ENCODE measurements at regions not wholly inside any gene's neighbourhood (a gene's known extent, or its start where the extent isn't known, plus 50 kb on each side); places are given as distances from the start of the nearest gene placed in this dataset.

DNA sequence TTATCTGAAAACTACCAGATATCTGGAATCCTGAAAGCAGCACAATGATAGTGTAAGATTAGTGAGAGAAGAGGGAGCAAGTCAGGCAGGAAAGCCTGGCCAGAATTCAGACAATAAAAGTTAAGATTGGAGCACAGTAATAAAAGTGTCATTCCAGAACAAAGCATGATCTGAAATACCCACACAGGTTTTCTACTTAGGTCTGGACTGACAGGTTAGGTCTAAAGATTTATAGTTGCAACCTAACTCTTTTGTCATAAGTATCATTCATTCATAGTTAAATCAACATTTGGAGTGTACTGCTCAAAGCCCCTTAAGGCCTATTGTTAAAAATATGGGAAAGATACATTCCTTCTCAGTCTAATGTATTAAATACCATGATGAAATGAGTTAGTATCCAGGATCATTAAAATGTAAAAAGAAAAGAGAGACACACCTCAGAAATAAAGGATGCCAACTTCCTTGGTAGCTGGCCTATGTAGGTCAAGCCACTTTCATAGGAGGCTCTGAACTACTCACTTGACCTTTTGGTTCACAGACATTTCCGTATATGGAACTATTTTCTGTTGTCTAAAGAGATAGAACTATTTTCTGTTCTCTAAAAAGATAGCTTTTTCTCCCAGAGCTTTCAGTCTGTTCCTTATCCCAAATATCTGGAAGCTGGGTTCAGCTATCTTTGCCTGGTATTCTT is 105.2 kb downstream of the FAS start:
- H3K27ac ChIP-seq (ENCODE audit: low read length), result no peak overlapping the region
- no peaks in the 10 kb centered on the region for H4K20me1 ChIP-seq (ENCODE audit: low read length)
- BruUV-seq (replicated peaks), result no TSS peak
- ATAC-seq, result no peak
- ChIA-PET POLR2A (ENCODE audit: unreplicated experiment) (no interaction called here), CTCF (no interaction called here)
- no peak overlapping the region for H2AFZ ChIP-seq (ENCODE audit: low read length)
- intact Hi-C loops (cut with micrococcal nuclease), result no loop called here
- H3K4me2 ChIP-seq (ENCODE audit: low read length), result no peak overlapping the region
- no peaks in the 10 kb centered on the region for H3F3A ChIP-seq (ENCODE audit: low read length, unreplicated experiment)
- peak; percentile 19 for DNase-seq
- no peaks in the 10 kb centered on the region for H3K9me3 ChIP-seq (ENCODE audit: low read length)
- no peaks in the 10 kb centered on the region for H3K27me3 ChIP-seq (ENCODE audit: low read length)
- no peaks in the 10 kb centered on the region for H3K9me2 ChIP-seq (replicated peaks; ENCODE audit: low read length)
- H3K36me3 ChIP-seq (ENCODE audit: low read depth, low read length), result no peaks in the 10 kb centered on the region
- H3K4me1 ChIP-seq (ENCODE audit: insufficient read depth, low read length), result no peaks in the 10 kb centered on the region
- no peaks in the 10 kb centered on the region for H3K79me2 ChIP-seq (ENCODE audit: low read length)
- H3K4me3 ChIP-seq (ENCODE audit: low read length), result no peak overlapping the region
- H3K9ac ChIP-seq (ENCODE audit: low read length), result no peak overlapping the region
- TF ChIP-seq EZH2phosphoT487 (IDR thresholded peaks at IDR 0.05; ENCODE audit: borderline replicate concordance, low read length) (no peak), EZH2 (IDR thresholded peaks at IDR 0.05; ENCODE audit: low read length, unreplicated experiment) (no peak)
- TF ChIP-seq, protein P1, sequence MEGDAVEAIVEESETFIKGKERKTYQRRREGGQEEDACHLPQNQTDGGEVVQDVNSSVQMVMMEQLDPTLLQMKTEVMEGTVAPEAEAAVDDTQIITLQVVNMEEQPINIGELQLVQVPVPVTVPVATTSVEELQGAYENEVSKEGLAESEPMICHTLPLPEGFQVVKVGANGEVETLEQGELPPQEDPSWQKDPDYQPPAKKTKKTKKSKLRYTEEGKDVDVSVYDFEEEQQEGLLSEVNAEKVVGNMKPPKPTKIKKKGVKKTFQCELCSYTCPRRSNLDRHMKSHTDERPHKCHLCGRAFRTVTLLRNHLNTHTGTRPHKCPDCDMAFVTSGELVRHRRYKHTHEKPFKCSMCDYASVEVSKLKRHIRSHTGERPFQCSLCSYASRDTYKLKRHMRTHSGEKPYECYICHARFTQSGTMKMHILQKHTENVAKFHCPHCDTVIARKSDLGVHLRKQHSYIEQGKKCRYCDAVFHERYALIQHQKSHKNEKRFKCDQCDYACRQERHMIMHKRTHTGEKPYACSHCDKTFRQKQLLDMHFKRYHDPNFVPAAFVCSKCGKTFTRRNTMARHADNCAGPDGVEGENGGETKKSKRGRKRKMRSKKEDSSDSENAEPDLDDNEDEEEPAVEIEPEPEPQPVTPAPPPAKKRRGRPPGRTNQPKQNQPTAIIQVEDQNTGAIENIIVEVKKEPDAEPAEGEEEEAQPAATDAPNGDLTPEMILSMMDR (conservative IDR thresholded peaks at IDR 0.05; ENCODE audit: low read depth, low read length), result no peak

DNA sequence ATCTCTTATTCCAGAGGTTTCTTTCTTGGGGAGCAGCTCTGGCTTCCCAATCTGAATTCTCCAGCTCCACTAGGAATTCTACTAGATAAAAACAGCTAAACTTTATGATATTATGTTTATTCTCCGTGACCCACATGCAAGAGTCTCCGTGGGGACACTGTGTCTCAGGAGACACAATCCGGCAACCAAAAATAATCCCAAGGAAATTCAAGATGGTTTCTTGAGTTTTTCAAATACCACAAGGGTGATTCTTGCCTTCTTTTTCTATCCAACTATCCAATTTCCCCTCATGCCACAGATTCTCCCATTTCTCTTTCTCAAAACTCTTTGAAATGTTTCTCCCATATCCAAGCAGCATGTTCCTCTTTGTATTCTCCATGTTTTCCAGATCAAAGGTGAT is 103.1 kb downstream of the FAS start:
- no peaks in the 10 kb centered on the region for H3K27me3 ChIP-seq (ENCODE audit: low read length)
- no peaks in the 10 kb centered on the region for H4K20me1 ChIP-seq (ENCODE audit: low read length)
- H3K9me3 ChIP-seq (ENCODE audit: low read length), result no peaks in the 10 kb centered on the region
- BruUV-seq (replicated peaks), result no TSS peak
- H3K79me2 ChIP-seq (ENCODE audit: low read length), result no peaks in the 10 kb centered on the region
- no peak overlapping the region for H3K9ac ChIP-seq (ENCODE audit: low read length)
- H2AFZ ChIP-seq (ENCODE audit: low read length), result no peak overlapping the region
- H3K4me1 ChIP-seq (ENCODE audit: insufficient read depth, low read length), result no peaks in the 10 kb centered on the region
- no peak overlapping the region for H3K27ac ChIP-seq (ENCODE audit: low read length)
- intact Hi-C loops (cut with micrococcal nuclease), result no loop called here
- H3K36me3 ChIP-seq (ENCODE audit: low read depth, low read length), result no peaks in the 10 kb centered on the region
- no peak overlapping the region for H3K4me3 ChIP-seq (ENCODE audit: low read length)
- no peak overlapping the region for H3K4me2 ChIP-seq (ENCODE audit: low read length)
- CTCF ChIA-PET, result no interaction called here
- TF ChIP-seq EZH2phosphoT487 (IDR thresholded peaks at IDR 0.05; ENCODE audit: borderline replicate concordance, low read length) (no peak), EZH2 (IDR thresholded peaks at IDR 0.05; ENCODE audit: low read length, unreplicated experiment) (no peak)
- TF ChIP-seq, protein P1 (conservative IDR thresholded peaks at IDR 0.05; ENCODE audit: low read depth, low read length), result no peak
- no peaks in the 10 kb centered on the region for H3F3A ChIP-seq (ENCODE audit: low read length, unreplicated experiment)
- DNase-seq (no peak), ATAC-seq (no peak)
- no peaks in the 10 kb centered on the region for H3K9me2 ChIP-seq (replicated peaks; ENCODE audit: low read length)
- POLR2A ChIA-PET (ENCODE audit: unreplicated experiment), result no interaction called here

DNA sequence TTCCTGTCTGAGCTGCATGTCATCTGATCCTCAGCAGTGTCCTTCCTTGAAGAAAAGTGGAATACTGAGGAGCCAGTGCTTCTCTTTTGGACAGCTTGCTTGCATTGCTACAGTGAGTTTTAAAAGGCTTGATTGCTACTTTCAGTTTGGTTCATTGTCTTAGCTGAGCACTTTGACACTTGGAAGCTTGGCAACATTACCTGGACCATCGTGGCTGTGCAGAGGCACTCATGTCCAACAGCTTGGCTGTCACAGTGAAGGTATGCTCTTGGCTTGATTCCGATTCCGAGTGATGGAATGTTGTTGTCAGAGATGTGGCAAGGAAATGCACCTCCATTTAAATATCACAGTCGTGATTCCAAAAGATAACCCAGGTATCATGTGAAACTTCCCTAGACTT is 102.4 kb downstream of the FAS start:
- Histone ChIP-seq H3F3A (ENCODE audit: low read length, unreplicated experiment) (no peaks in the 10 kb centered on the region), H3K36me3 (ENCODE audit: low read depth, low read length) (no peaks in the 10 kb centered on the region), H3K4me3 (ENCODE audit: low read length) (no peak overlapping the region), H3K79me2 (ENCODE audit: low read length) (no peaks in the 10 kb centered on the region), H2AFZ (ENCODE audit: low read length) (no peak overlapping the region), H3K4me1 (ENCODE audit: insufficient read depth, low read length) (no peaks in the 10 kb centered on the region), H4K20me1 (ENCODE audit: low read length) (no peaks in the 10 kb centered on the region), H3K9ac (ENCODE audit: low read length) (no peak overlapping the region), H3K9me2 (replicated peaks; ENCODE audit: low read length) (no peaks in the 10 kb centered on the region), H3K27me3 (ENCODE audit: low read length) (no peaks in the 10 kb centered on the region), H3K4me2 (ENCODE audit: low read length) (no peak overlapping the region), H3K27ac (ENCODE audit: low read length) (no peak overlapping the region), H3K9me3 (ENCODE audit: low read length) (no peaks in the 10 kb centered on the region)
- ChIA-PET POLR2A (ENCODE audit: unreplicated experiment) (no interaction called here), CTCF (no interaction called here)
- no TSS peak for BruUV-seq (replicated peaks)
- intact Hi-C loops (cut with micrococcal nuclease), result no loop called here
- ATAC-seq (no peak), DNase-seq (no peak)
- no peak for TF ChIP-seq EZH2 (IDR thresholded peaks at IDR 0.05; ENCODE audit: low read length, unreplicated experiment)
- TF ChIP-seq, protein P1 (conservative IDR thresholded peaks at IDR 0.05; ENCODE audit: low read depth, low read length), result no peak
- TF ChIP-seq EZH2phosphoT487 (IDR thresholded peaks at IDR 0.05; ENCODE audit: borderline replicate concordance, low read length), result no peak
